Brain microvascular endothelial cell (primary cell): ENCODE measurements at regions not wholly inside any gene's neighbourhood (a gene's known extent, or its start where the extent isn't known, plus 50 kb on each side); places are given as distances from the start of the nearest gene placed in this dataset.

ENCODE experiments used
- DNase-seq: peaks from one replicate; pipeline ENCODE4 v3.0.0-alpha.2; 2020
- H3K27ac ChIP-seq: fragments of 250-450 bp; sonication (Bioruptor Pico); 2 replicates; pipeline ENCODE4 v1.5.1; 2020; ENCODE audit warnings: mild to moderate bottlenecking, moderate library complexity
- H3K27me3 ChIP-seq: fragments of 250-450 bp; sonication (Bioruptor Pico); replicated peaks from 2 replicates; pipeline ENCODE4 v1.5.1; 2020; ENCODE audit warnings: mild to moderate bottlenecking
- H3K36me3 ChIP-seq: fragments of 250-450 bp; sonication (Bioruptor Pico); replicated peaks from 2 replicates; pipeline ENCODE4 v1.5.1; 2020; ENCODE audit warnings: mild to moderate bottlenecking
- H3K4me3 ChIP-seq: 2 replicates; pipeline ENCODE4 v1.5.1; 2011; ENCODE audit warnings: low read depth, mild to moderate bottlenecking, control low read depth, low read length, moderate library complexity
- in situ Hi-C: cut with HindIII; loops from 2 replicates; pipeline ENCODE4 v1.10.0; 2017; ENCODE audit warnings: low sequenced_read_pairs, low pct_ligation_motif_present
- TF ChIP-seq, protein P1 (sequence below): IDR thresholded peaks from 2 replicates; pipeline ENCODE4 v1.5.1; 2011; ENCODE audit warnings: low read depth, mild to moderate bottlenecking, moderate library complexity, low read length, control low read depth, inconsistent platforms; ENCODE audit errors: missing control alignments

DNA sequence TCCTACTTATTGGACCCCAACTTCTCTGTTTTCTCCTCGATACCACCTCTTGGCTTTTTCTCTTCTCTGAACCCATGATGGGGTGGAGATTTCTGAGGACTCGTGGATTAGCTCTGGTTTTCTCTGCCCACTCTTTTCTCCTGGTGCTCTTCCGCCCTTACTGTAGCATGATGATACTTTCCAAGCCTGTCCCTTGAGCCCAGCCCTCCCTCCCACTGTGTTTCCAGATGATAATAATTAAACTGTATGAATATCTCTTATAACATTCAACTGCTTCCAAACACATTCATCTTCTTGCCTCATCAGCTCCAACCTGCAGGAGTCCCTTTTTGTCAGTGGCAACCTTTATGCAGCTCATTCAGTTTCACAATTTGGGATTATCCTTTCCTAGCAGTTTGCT, 494.2 kb upstream of the KLF4 start:
- TF ChIP-seq, protein P1, sequence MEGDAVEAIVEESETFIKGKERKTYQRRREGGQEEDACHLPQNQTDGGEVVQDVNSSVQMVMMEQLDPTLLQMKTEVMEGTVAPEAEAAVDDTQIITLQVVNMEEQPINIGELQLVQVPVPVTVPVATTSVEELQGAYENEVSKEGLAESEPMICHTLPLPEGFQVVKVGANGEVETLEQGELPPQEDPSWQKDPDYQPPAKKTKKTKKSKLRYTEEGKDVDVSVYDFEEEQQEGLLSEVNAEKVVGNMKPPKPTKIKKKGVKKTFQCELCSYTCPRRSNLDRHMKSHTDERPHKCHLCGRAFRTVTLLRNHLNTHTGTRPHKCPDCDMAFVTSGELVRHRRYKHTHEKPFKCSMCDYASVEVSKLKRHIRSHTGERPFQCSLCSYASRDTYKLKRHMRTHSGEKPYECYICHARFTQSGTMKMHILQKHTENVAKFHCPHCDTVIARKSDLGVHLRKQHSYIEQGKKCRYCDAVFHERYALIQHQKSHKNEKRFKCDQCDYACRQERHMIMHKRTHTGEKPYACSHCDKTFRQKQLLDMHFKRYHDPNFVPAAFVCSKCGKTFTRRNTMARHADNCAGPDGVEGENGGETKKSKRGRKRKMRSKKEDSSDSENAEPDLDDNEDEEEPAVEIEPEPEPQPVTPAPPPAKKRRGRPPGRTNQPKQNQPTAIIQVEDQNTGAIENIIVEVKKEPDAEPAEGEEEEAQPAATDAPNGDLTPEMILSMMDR = no peak
- DNase-seq = no peak
- no peak overlapping the region for H3K4me3 ChIP-seq
- no peak overlapping the region for H3K27ac ChIP-seq
- no peaks in the 10 kb centered on the region for H3K27me3 ChIP-seq
- H3K36me3 ChIP-seq = no peaks in the 10 kb centered on the region
- in situ Hi-C loops = no loop called here

DNA sequence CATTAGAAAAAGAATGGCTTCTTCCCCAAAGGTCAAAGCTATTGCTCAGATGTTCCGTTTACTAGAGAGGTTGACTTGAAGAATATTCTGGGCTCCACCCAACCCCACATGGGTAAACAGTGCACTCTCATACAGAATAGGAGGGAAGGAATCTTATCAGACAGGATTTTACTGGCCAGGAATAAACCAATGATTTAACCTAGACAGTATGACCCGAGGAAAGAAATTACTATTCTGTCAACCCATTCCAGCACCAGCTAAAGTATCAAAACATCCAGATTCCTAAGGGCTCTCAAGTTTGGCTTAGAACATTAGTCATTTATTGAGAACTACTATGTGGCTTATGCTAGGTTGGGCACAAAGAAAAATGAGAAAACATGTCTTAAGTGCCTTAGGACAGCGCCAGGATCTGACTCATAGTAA, 493.6 kb upstream of the KLF4 start:
- in situ Hi-C loops = no loop called here
- peak; percentile 18 for DNase-seq
- no peak overlapping the region for H3K4me3 ChIP-seq

DNA sequence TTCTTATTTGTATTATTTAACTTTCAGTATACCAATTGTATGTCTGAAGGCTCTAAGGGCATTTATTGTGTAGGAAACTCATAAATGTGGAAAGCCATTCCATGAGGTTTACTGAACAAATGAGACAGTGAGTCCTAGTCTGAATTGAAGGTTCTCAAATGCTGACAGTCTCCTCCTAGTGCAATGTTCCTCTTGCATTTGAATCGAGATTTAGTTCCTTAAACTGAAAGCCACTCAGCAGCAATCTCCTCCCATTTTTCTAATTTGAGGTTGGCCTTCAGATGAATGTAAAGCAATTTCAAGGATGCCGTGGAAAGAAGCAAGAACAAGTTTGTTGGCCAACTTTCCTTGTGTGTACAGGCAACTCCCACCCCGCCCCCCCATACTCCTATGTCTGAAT, 493.2 kb upstream of the KLF4 start:
- H3K27me3 ChIP-seq = no peaks in the 10 kb centered on the region
- TF ChIP-seq, protein P1 = no peak
- in situ Hi-C loops = no loop called here
- no peak overlapping the region for H3K4me3 ChIP-seq
- no peak for DNase-seq
- H3K27ac ChIP-seq = no peak overlapping the region
- H3K36me3 ChIP-seq = no peaks in the 10 kb centered on the region

More for the DNA sequence above, 493.6 kb upstream of the KLF4 start:
- no peaks in the 10 kb centered on the region for H3K36me3 ChIP-seq
- TF ChIP-seq, protein P1 = no peak
- no peaks in the 10 kb centered on the region for H3K27me3 ChIP-seq
- H3K27ac ChIP-seq = no peak overlapping the region

GRCh38 chr9:107982001-107982400, 492.4 kb upstream of the KLF4 start:
- TF ChIP-seq, protein P1 = no peak
- no peak overlapping the region for H3K4me3 ChIP-seq
- H3K27ac ChIP-seq = no peak overlapping the region
- H3K36me3 ChIP-seq = no peaks in the 10 kb centered on the region
- no peaks in the 10 kb centered on the region for H3K27me3 ChIP-seq
- in situ Hi-C loops = no loop called here
- no peak for DNase-seq

DNA sequence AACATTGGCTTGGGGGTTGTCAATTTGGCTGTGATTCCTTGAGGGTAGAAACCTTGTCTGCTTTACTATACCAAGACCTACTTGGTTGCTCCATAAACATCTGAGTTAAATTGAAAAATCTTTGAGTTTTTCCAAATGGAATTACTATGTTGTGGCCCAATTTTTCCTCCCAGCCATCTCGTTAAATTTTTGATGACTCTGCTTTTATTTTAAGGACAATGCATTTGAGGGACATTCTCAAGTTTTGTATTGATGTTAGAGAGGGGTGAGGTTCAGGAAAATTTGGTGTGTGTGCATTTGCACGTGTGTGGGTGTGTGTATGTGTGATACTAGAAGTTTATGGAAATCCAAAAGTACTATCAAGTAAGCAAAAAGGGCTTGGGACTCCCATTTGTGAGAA, 491.4 kb upstream of the KLF4 start:
- Histone ChIP-seq H3K4me3 (no peak overlapping the region), H3K27me3 (no peaks in the 10 kb centered on the region), H3K36me3 (no peaks in the 10 kb centered on the region), H3K27ac (no peak overlapping the region)
- TF ChIP-seq, protein P1 = no peak
- in situ Hi-C loops = no loop called here
- no peak for DNase-seq

GRCh38 chr9:107976767-107977166, 487.2 kb upstream of the KLF4 start:
- TF ChIP-seq, protein P1 = no peak
- Histone ChIP-seq H3K27me3 (no peaks in the 10 kb centered on the region), H3K4me3 (no peak overlapping the region), H3K36me3 (no peaks in the 10 kb centered on the region), H3K27ac (no peak overlapping the region)
- no peak for DNase-seq
- in situ Hi-C loops = no loop called here
